BLaER1 treated with 17β-estradiol and CSF1 and Interleukin-3, amounts not matched to agents 10 nM and 100 nM (cell line): ENCODE measurements at regions not wholly inside any gene's neighbourhood (a gene's known extent, or its start where the extent isn't known, plus 50 kb on each side); places are given as distances from the start of the nearest gene placed in this dataset.

ENCODE experiments used
- H3K27ac ChIP-seq, 11 experiments: shearing (Covaris generic); formaldehyde crosslinking; 2 replicates each; pipeline ENCODE4 v1.8.1; 2022
- H3K27me3 ChIP-seq, 11 experiments: shearing (Covaris generic); formaldehyde crosslinking; 2 replicates each; pipeline ENCODE4 v1.8.1; 2022
- H3K36me3 ChIP-seq, 11 experiments: shearing (Covaris generic); formaldehyde crosslinking; 2 replicates each; pipeline ENCODE4 v1.8.1; 2022
- H3K4me1 ChIP-seq, 10 experiments: shearing (Covaris generic); formaldehyde crosslinking; 2 replicates each; pipeline ENCODE4 v1.8.1; 2022
- H3K4me2 ChIP-seq, 11 experiments: shearing (Covaris generic); formaldehyde crosslinking; 2 replicates each; pipeline ENCODE4 v1.8.1; 2022
- H3K4me3 ChIP-seq, 10 experiments: shearing (Covaris generic); formaldehyde crosslinking; 2 replicates each; pipeline ENCODE4 v1.8.1; 2022
- H3K9ac ChIP-seq, 11 experiments: shearing (Covaris generic); formaldehyde crosslinking; 2 replicates each; pipeline ENCODE4 v1.8.1; 2022
- H3K9me3 ChIP-seq, 11 experiments: shearing (Covaris generic); formaldehyde crosslinking; replicated peaks in 1 of 11; 2 replicates each; pipeline ENCODE4 v1.8.1; 2022
- H4K20me1 ChIP-seq, 11 experiments: shearing (Covaris generic); formaldehyde crosslinking; 2 replicates each; pipeline ENCODE4 v1.8.1; 2022
- Cebpa-rat ChIP-seq, 11 experiments: shearing (Covaris generic); IDR thresholded peaks; 2 replicates each; pipeline ENCODE4 v1.8.1; 2022

- H3K27me3 ChIP-seq, result peaks cover 16 to 56% (median 32%) of the 10 kb centered on the region in 11 experiments; a peak in 21 of 22 replicates
- H3K4me3 ChIP-seq, result no peak overlapping the region
- H3K27ac ChIP-seq, result no peak overlapping the region
- peaks cover 15 to 37% (median 25%) of the 10 kb centered on the region in 11 experiments; a peak in 21 of 22 replicates for H3K9me3 ChIP-seq
- H3K9ac ChIP-seq, result no peak overlapping the region
- no peaks in the 10 kb centered on the region for H4K20me1 ChIP-seq
- TF ChIP-seq Cebpa-rat (IDR thresholded peaks at IDR 0.05), result no peak
- H3K4me2 ChIP-seq, result no peak overlapping the region
- no peaks in the 10 kb centered on the region for H3K36me3 ChIP-seq
- no peaks in the 10 kb centered on the region for H3K4me1 ChIP-seq
These were observed 129.5 kb downstream of the GNL3L start for GRCh38 chrX:54659547-54659946.

GRCh38 chrX:54675762-54676161 lies 122.3 kb downstream of the ITIH6 start:
- Histone ChIP-seq H3K36me3 (no peaks in the 10 kb centered on the region), H3K27me3 (peaks cover 5 to 58% (median 18%) of the 10 kb centered on the region in 11 experiments; a peak in 18 of 22 replicates), H3K9me3 (peaks cover 26 to 77% (median 49%) of the 10 kb centered on the region in 11 experiments), H4K20me1 (no peaks in the 10 kb centered on the region), H3K4me2 (no peak overlapping the region), H3K9ac (no peak overlapping the region), H3K27ac (no peak overlapping the region), H3K4me3 (no peak overlapping the region), H3K4me1 (no peaks in the 10 kb centered on the region)
- TF ChIP-seq Cebpa-rat (IDR thresholded peaks at IDR 0.05), result no peak

GRCh38 chrX:54695231-54695630 lies 102.8 kb downstream of the ITIH6 start:
- Histone ChIP-seq H3K9me3 (peaks cover 6 to 34% (median 14%) of the 10 kb centered on the region in 11 experiments; a peak in 19 of 22 replicates), H3K4me2 (no peak overlapping the region), H3K9ac (no peak overlapping the region)

GRCh38 chrX:54695816-54696487 lies 102.1 kb downstream of the ITIH6 start:
- no peaks in the 10 kb centered on the region for H3K36me3 ChIP-seq
- H3K9me3 ChIP-seq, result peaks cover 0 to 27% (median 11%) of the 10 kb centered on the region in 11 experiments; a peak in 15 of 22 replicates
- H3K4me3 ChIP-seq, result no peak overlapping the region
- H4K20me1 ChIP-seq, result no peaks in the 10 kb centered on the region
- no peaks in the 10 kb centered on the region for H3K4me1 ChIP-seq
- no peak overlapping the region for H3K27ac ChIP-seq
- H3K4me2 ChIP-seq, result no peak overlapping the region
- H3K27me3 ChIP-seq, result peaks cover 11 to 68% (median 54%) of the 10 kb centered on the region in 11 experiments
- no peak overlapping the region for H3K9ac ChIP-seq
- TF ChIP-seq Cebpa-rat (IDR thresholded peaks at IDR 0.05), result no peak

More at GRCh38 chrX:54695231-54695630, 102.8 kb downstream of the ITIH6 start:
- H4K20me1 ChIP-seq, result no peaks in the 10 kb centered on the region
- H3K36me3 ChIP-seq, result no peaks in the 10 kb centered on the region
- no peak overlapping the region for H3K4me3 ChIP-seq
- no peaks in the 10 kb centered on the region for H3K4me1 ChIP-seq
- H3K27me3 ChIP-seq, result peaks cover 12 to 75% (median 60%) of the 10 kb centered on the region in 11 experiments
- TF ChIP-seq Cebpa-rat (IDR thresholded peaks at IDR 0.05), result no peak
- no peak overlapping the region for H3K27ac ChIP-seq
